Daoy (cell line): ENCODE measurements at regions not wholly inside any gene's neighbourhood (a gene's known extent, or its start where the extent isn't known, plus 50 kb on each side); places are given as distances from the start of the nearest gene placed in this dataset.
"Not testable (repeated sequence)": the region's sequence is repeated elsewhere in the genome, so short reads cannot be mapped to it uniquely, and the experiment has no call there.

Experiments used
- DNase-seq: peaks from one replicate; pipeline ENCODE4 v3.0.0-alpha.2; 2015; ENCODE audit warnings: low read depth

GRCh38 chr9:129457325-129457779 lies 163.5 kb downstream of the C9orf50 start:
- DNase-seq, result no peak

- no peak for DNase-seq
Observed at GRCh38 chr9:129456549-129457324, 164.2 kb downstream of the C9orf50 start.

- DNase-seq, result no peak
Observed at GRCh38 chr9:129455151-129455995, 165.5 kb downstream of the C9orf50 start.

GRCh38 chr9:129454467-129455067 lies 166.3 kb downstream of the C9orf50 start:
- no peak for DNase-seq

GRCh38 chr9:129453734-129454133 lies 167.2 kb downstream of the C9orf50 start:
- no peak for DNase-seq

- no peak for DNase-seq
Observed at GRCh38 chr9:129451669-129452068, 169.2 kb downstream of the C9orf50 start.

GRCh38 chr9:129451089-129451656 lies 169.7 kb downstream of the C9orf50 start:
- no peak for DNase-seq

GRCh38 chr9:129449066-129449465 lies 171.8 kb downstream of the C9orf50 start:
- no peak for DNase-seq

- no peak for DNase-seq
Observed at GRCh38 chr9:129446828-129447550, 173.9 kb downstream of the C9orf50 start.

GRCh38 chr9:129445794-129446306 lies 175.1 kb downstream of the C9orf50 start:
- DNase-seq, result no peak

- not testable (repeated sequence) for DNase-seq
Observed at GRCh38 chr9:129443515-129444164, 177.3 kb downstream of the C9orf50 start.

- DNase-seq, result no peak
Observed at GRCh38 chr9:129442803-129443511, 177.9 kb downstream of the C9orf50 start.

GRCh38 chr9:129441852-129442251 lies 179.0 kb downstream of the C9orf50 start:
- DNase-seq, result no peak

- no peak for DNase-seq
Observed at GRCh38 chr9:129440435-129441186, 180.3 kb downstream of the C9orf50 start.

GRCh38 chr9:129439242-129439641 lies 181.7 kb downstream of the C9orf50 start:
- DNase-seq, result no peak

- DNase-seq, result no peak
Observed at GRCh38 chr9:129437626-129438323, 183.1 kb downstream of the C9orf50 start.

GRCh38 chr9:129436751-129437625 lies 183.9 kb downstream of the C9orf50 start:
- peak; percentile 18 for DNase-seq
